ENCODE measurements at regions not wholly inside any gene's neighbourhood (a gene's known extent, or its start where the extent isn't known, plus 50 kb on each side); places are given as distances from the start of the nearest gene placed in this dataset.
"Not testable (repeated sequence)": the region's sequence is repeated elsewhere in the genome, so short reads cannot be mapped to it uniquely, and the experiment has no call there.

DNA sequence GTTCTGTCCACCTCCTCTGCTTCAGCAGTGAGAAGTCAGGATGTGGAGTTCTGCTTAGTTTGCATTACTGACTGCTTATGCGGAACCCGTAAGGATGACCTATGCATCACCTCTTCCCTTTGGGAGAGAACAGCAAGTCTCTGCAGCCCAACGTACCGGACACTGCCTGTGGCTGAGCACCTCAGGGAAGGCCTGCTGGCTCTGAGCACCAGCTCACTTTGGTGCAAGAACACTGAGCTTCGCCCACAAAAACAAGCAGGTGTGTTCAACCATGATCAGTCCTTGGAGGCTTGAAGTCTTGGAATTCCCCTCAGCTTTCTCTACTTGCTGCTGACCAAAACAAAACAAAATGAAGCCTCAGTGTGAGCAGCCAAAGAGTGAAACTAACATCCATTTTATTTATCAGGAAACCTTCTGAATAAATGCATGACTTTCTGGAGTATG lies 52.7 kb upstream of the NCK2 start:
- no peak for FAIRE-seq
- no peak for DNase-seq (ENCODE audit: insufficient read length, low spot score)

DNA sequence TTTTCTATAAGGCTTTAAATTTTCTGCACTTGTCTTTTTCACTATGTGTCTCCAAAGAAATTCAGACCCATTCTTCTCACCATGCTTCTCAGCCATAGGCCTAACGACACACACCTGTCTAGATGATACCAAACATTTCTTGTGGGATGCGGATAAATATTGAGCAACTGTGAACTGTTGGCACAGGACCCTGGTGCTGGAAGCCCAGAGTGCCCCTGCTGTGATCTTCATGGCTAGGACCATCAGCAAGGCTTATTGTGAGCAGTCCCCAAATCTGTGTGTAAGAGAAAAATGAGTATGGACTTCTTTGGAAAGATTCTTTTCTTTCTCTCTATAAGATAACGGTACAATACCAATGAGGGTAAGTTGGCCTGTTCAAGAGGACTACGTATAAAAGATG lies 54.1 kb upstream of the NCK2 start:
- DNase-seq (ENCODE audit: insufficient read length, low spot score): no peak
- no peak for FAIRE-seq

DNA sequence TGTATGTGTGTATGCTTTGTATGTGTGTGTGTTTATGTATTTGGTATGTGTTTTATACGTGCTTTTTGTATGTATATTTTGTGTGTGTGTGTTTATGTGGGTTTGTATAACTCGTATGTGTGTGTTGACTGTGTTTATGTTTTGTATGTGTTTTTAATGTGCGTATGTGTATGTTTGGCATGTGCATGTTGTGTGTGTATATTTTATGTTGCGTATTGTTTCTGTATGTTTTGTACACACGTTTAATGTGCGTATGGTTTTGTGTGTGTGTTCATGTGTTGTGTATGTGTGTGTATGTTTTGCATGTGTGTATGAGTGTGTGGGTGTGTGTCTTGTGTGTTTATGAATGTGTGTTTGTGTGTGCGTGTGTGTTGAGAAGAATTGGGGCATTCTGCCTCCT lies 55.2 kb upstream of the NCK2 start:
- FAIRE-seq: no peak
- DNase-seq (ENCODE audit: insufficient read length, low spot score): no peak

DNA sequence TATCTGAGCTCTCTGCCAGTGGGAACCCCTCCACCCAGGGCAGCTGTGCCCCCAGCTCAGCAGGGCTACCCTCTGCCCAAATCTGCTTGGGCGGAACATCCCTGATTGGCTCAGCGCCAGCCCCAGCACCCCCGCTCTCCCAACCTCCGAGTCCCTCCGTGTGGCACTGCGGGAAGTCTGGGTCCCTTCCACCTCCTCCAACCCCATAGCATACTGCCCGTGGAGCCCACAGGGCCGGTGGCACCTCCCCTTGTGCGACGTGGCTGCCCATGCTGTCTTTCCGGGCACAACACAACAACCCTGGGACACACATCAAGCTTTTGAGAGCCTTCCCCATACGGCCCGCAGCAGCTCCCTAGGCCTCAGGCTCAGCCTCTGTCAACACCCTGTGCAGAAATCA lies 55.8 kb upstream of the NCK2 start:
- FAIRE-seq (no peak), DNase-seq (ENCODE audit: insufficient read length, low spot score) (no peak)

DNA sequence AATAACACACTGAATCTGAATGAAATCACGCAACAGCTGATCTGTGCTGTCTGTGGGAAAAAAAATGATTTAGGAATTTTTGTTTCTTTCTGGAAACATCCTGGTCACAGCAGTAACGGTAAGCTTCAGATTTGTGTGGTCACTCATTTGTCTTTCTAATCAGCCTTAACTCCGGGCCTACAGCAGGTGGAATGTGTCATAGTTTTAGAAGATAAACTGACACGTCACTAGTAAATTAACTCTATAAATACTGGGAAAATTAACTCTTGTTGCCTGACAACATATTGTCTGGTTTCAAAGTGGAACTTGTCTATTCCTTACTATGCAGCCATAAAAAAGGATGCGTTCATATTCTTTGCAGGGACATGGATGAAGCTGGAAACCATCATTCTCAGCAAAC lies 58.1 kb upstream of the NCK2 start:
- DNase-seq (ENCODE audit: insufficient read length, low spot score) (no peak), FAIRE-seq (no peak)

DNA sequence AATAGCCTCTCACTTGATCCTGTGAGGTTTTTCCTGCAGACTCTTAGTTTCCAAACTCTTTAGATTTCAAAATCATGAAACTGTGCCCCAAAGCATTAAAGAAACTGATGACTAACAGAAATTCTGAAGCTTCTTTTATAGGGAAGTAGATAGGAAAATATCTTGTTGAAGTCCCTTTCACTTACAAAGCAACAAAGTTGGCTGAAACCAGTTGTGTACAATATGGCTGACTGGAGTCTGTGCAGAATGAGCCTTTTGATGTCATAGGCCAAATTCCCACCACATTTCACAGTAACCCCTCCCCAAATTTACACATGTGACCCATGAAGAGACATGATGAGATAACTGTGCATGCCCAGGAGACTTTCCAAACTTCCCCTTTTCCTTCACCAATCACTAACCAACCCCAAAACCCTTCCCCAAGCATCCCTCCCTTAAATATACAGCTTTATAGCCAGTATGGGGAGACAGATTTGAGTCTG lies 61.7 kb upstream of the NCK2 start:
- FAIRE-seq (no peak), DNase-seq (ENCODE audit: insufficient read length, low spot score) (no peak)

DNA sequence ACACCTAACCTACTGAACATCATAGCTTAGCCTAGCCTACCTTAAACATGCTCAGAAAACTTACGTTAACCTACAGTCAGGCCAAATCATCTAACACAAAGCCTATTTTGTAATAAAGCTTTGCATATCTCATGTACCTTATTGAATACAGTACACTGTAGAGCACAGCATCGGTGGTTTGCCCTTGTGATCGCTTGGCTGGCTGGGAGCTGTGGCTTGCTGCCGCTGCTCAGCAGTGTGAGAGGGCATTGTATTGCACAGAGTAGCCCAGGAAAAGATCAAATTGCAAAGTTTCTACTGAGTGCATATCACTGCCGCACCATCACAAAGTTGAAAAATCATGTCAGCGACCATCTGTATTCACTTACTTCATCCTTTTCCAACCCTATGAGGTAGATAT lies 62.3 kb upstream of the NCK2 start:
- no peak for FAIRE-seq
- DNase-seq (ENCODE audit: insufficient read length, low spot score): no peak

DNA sequence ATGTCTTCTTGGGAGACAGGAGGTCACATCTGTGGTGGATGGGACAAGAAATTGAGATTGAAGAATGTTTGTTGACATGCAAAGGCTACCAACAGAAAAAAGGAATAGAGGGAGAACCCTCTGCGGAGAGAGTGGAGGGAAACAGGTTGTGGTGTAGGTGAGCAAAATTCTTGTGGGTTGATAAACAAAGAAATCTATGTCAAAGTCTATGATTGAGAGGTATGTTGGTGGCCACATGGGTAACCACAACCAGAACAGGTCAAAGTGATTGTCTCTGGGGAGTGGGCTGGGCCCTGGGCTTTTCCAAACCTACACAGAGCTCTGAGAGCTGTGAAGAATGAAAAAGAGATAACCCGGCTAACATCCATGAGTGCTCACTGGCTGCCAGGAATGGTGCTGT lies 62.8 kb upstream of the NCK2 start:
- FAIRE-seq (no peak), DNase-seq (ENCODE audit: insufficient read length, low spot score) (no peak)

DNA sequence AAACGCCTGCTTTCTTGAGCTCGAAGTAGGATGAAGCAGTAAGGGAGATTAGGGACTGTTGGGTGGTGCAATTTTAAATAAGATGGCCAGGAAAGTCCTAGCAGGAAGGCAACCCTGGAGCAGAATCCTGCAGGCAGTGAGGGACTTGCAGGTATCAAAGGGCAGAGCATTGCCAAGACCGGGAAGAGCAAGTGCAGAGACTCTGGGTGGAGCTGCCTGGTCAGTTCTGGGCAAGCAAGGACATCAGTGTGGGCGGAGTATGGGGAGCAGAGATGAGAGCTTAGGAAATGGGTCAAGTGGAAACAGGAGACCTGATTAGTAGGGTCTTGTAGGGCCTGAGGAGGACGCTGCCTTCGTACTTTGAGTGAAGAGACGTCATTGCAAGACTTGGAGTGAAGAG lies 64.4 kb upstream of the NCK2 start:
- FAIRE-seq: no peak
- no peak for DNase-seq (ENCODE audit: insufficient read length, low spot score)

DNA sequence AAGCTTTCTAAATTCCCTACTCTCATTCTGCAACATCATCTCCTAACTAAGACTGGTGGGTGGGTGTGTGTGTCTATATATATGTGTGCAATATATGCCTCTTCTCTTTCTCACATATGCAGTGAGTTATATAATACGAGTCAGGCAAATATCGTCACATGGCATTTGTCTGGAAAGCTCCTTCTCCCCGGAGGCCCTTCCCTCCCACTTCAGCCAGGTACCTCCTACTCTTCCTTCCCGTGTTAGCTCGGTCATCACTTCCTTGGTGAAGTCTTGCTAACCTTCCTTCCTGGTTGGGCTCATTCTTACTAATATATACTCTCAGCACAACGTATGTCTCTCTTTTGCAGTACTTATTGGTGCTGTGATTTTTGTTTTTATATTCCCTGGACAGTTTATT lies 66.4 kb upstream of the NCK2 start:
- FAIRE-seq (no peak), DNase-seq (ENCODE audit: insufficient read length, low spot score) (no peak)

DNA sequence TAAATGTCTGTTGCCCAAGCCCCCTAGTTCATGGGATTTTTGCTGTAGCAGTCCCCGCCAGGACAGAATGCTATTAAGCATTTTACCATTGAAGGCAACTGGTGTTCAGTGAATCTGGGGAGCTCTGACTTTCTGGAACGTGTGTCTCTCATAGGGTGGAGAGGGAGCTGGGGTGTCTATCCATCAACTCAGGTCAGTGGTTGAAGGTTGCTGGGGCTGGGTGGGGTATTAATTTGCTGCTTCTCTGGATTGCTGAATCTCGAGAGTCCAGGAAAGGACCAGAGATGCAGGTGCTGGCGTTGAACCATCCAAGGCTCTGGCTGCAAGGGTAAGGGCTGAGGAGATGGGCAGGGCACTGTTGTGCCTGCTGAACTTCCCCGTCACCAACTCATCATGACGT lies 66.8 kb upstream of the NCK2 start:
- no peak for DNase-seq (ENCODE audit: insufficient read length, low spot score)
- FAIRE-seq: no peak

DNA sequence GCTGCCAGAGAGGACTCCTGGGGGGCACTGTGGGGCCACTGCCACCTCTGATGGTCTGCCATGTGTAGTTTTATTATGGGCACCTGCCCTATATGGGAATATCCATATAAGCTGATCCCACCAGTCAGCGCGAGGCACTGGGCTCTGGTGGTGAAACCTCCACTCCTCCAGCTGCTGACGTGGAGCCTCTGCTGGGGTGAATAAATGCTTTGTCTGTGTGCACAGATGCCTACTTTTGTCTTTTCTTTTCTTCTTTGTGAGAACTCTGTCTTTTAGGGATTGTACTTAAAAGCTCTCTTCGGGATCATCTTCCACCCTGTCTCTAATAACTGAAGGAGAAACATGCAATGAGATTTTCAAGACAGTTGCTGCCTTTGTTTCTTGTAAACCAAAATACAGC lies 68.9 kb upstream of the NCK2 start:
- DNase-seq (ENCODE audit: insufficient read length, low spot score) (no peak), FAIRE-seq (no peak)

DNA sequence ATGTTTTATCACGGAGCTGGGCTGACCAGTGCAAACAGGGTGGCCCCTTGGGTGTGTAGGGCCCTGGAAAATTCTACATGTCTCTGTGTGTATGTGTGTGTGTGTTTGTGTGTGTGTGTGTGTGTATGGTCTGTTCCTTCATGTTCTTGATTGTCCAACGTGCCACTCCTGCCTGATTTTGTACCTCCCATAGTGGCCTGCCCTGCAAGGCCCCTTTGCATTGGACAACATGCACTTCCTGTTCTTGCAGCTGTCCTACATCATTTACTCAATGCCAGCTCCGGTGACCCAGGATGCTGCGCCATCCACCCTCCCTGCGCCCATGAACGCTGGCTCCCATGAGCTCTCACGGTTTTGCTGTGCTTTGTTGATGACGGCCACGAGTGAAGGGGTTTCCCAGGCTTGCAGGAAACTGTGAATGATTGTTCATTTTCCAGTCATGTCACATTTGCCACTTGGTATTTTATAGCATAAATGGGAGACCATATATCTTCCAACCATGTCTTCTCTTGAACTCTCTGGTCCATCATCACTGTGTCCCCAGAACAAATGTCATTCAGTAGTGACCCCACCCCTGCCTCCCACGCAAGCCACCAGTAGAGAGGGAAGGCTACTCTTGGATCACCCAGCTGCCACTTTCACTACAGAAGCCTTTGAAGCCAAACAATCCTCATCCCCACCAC lies 69.7 kb upstream of the NCK2 start:
- DNase-seq (ENCODE audit: insufficient read length, low spot score) (no peak), FAIRE-seq (no peak)

DNA sequence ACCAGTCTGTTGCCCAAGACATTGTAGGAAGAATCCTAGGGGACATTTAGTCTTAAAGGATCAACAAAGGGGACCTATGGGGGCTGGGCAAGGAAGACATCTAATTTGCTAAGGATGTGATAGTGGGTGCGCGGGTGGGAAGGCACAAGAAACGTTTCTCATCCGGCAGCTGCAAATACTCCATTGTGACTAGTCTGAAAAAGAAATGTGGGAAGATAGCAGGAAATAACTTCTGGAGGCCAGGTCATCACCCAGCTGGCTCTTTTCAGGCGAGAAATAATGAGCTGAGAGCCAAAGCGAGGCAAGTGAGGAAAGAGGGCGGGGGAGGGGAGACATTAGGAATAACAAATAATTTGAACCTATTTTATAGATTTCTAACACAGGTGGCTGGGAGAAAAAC lies 70.3 kb upstream of the NCK2 start:
- FAIRE-seq: no peak
- no peak for DNase-seq (ENCODE audit: insufficient read length, low spot score)

DNA sequence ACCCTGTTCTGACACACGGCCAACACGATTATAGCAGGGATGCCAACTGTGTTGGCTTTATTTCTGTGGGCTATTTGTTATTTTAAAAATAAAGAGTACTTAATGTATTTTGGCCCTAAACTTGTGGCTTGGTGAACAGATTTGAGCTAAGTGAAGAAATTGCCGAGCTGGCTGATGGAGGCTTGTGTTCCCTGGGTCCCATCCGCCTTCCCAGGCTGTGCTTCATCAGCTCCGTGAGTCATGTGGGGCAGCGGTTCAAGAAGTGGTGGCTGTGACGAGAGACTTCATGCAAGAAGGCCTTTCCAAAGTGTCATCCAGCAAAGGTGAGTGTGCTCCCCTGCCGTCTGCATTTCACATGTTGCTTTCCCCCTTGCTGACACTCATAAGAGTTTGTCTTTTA lies 73.6 kb upstream of the NCK2 start:
- FAIRE-seq (no peak), DNase-seq (ENCODE audit: insufficient read length, low spot score) (no peak)

DNA sequence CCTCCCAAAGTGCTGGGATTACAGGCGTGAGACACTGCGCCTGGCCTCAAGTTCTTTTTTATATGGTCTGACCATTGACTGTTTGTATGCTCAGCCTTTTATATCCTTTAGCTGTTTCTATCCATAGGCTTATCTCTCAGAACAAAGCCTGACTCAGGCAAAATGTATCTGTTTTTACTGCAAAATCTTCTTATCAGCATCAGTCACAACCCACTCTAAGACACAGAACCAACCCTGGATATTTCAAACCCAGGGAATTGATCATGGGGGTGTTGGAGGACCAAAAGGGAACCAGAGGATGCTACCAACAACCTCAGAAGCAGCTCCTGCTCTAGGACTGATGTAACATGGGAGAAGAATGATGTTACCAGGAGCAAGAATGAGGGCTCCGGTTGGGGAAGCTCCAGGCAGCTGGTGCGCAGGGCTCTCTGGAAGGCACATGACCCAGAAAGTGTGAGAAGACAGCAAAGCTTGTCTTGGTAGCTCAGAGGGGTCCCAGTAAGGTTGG lies 75.3 kb upstream of the NCK2 start:
- no peak for DNase-seq (ENCODE audit: insufficient read length, low spot score)
- FAIRE-seq: no peak

DNA sequence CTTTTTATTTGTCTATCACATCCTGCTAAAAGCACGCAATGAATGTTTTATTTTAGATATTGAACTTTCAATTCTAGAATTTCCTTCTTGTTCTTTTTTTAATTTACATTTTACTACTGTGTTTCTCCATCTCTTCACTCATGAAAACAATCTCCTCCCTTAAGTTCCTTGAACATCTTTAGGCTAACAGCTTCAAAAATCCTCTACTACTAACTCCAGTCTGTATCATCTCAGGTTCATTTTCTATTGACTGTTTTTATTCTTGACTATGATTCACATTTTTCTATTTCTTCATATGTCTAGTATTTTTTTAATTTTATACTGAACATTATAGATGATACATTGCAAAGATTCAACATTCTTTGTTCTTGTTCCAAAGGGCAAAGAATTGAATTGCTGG lies 79.2 kb upstream of the NCK2 start:
- no peak for DNase-seq (ENCODE audit: insufficient read length, low spot score)
- FAIRE-seq: no peak

DNA sequence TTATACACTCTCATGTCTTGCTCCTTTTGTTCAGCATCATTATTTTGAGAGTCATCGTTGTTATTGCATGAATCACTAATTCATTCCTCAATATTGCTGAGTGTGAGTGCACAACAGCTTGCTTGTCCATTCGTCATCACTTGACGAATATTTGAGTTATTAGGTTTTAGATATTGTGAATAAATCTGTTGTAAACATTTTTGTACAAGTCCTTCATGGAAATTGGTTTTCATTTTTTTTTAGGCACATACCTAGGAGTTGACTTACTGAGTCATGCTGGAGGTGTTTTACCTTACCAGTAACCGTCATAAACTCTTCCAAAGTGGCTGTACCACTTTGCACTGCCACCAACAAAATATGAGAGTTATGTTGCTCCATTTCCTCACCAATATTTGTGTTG lies 84.2 kb upstream of the NCK2 start:
- DNase-seq (ENCODE audit: insufficient read length, low spot score) (no peak), FAIRE-seq (no peak)

DNA sequence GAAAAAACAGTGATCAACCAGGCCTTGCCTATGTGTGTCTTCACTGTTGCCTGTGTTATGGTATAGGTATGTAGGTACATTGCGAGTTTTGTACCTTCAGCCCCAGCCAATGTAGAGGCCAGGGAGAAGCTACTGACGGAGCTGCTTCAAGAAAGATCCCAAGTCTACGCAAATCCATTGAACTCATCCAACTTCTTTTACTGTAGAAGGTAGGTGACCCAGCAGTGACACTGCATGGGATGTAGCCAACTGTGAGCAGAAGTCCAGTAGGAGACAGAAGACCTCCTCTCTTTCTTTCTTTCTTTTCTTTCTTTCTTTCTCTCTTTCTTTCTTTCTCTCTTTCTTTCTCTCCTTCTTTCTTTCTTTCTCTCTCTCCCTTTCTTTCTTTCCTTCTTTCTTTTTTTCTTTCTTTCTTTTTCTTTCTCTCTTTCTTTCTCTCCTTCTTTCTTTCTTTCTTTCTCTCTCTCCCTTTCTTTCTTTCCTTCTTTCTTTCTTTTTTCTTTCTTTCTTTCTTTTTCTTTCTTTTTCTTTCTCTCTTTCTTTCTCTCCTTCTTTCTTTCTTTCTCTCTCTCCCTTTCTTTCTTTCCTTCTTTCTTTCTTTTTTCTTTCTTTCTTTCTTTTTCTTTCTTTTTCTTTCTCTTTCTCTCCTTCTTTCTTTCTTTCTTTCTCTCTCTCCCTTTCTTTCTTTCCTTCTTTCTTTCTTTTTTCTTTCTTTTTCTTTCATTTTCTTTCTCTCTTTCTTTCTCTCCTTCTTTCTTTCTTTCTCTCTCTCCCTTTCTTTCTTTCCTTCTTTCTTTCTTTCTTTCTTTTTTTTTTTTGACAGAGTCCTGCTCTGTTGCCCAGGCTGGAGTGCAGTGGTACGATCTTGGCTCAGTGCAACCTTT lies 88.7 kb upstream of the NCK2 start:
- not testable (repeated sequence) for DNase-seq (ENCODE audit: insufficient read length, low spot score); FAIRE-seq

DNA sequence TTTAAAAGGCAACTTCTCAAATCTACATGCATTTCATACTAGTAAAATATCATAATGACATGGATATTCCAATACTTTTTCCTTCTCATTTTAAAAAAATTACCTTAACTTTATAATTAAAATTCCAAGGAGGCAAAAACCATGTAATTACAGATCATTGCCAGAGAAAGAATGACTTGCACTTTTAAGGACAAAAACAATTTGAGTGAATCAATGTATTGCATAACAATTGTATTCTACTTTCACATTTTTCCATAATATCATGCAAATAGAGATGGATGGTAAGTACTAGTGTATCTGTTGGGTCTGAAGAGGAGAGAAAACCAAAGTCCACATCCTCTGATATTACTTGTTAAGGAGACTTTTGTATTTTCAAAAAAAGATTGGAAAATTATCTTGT lies 89.5 kb upstream of the NCK2 start:
- no peak for DNase-seq (ENCODE audit: insufficient read length, low spot score)
- FAIRE-seq: no peak

DNA sequence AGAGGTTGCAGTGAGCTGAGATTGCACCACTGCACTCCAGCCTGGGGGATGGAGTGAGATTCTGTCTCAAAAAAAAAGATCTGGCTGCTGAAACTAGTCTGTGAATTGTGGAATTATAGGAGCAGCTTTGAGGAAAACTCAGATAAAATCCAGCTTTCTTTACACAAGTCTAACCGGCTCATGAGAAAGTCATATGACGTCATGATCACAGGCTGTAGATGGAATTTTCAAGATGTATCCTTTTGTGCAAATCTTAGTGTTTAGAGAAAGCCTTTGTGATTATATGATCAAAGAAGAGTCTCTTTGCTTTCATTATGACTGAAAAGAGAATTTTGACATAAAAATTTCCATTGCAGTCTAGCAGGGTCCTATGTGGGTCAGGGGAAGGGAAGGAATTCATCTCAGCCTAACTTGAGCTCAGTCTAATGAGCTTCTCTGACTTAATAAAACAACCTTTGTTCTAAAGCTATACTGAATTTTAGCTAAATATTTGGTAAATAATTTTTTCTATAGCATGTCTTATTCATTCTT lies 90.2 kb upstream of the NCK2 start:
- FAIRE-seq (no peak), DNase-seq (ENCODE audit: insufficient read length, low spot score) (no peak)

DNA sequence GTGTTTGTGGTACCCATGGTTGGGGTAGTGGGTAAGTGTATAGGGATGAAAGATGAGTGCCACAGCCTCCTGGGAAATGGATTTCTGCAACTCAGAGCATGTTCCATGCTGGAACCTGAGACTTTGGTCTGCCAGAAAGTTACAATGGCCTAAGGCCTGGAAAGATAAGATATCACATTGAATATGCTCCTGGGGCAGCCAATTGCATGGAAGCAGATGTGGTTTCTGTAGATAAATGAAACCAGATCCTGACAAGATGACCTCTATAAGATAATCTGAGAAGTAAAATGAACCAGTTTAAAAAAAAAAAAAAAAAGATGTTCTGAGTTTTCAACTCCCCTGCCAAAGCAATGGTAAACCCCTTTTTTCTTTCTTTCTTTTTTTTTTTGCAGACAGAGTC lies 91.4 kb upstream of the NCK2 start:
- no peak for FAIRE-seq
- no peak for DNase-seq (ENCODE audit: insufficient read length, low spot score)
